NCI-H2196 treated with DMSO at 0.1 percent for 48 hours (cell line): ENCODE measurements at regions not wholly inside any gene's neighbourhood (a gene's known extent, or its start where the extent isn't known, plus 50 kb on each side); places are given as distances from the start of the nearest gene placed in this dataset.

Experiments
- DNase-seq: peaks from one replicate; lab custom pipeline; 2025; ENCODE audit not compliant: unreplicated experiment; lab: John Stamatoyannopoulos, UW

DNA sequence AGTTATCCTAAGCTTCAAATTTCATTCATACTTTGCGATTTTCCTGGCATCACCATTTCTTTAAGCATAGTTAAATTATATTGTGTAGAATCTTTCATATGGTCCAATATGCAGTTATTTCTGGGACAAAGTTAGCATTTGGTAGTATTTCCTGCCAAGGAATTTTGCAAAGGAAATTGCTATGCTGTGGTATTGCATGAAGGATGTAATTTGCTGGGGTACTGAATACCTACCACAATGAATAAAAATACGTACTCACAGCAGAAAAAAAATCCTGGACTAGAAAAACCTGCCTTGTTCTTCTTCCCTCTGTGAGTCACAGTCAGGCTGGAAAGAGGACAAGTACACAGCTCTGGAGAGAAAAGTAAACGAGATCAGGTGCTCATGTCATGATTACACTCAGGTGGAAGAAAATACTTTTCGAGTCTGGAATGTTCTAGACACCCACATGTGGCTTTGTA is 241.2 kb downstream of the PTBP2 start:
- no peak for DNase-seq

DNA sequence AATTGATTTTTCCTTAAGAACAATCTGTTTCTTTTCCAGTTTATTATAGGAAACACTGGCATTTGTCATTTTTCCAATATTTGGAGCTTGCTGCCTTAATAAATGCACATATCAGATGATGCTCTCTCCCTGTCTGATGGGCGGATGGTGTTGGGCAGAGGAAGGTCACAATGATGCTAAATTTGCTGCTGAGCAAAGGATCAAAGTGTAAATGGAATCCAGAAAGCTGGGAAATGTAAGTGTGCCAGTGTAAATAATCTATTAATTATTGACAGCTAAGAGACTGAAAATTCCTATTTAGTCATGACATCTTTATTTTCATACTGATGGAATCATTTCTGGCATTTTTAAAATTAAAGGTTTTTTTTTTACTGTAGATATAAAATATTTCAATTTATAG is 243.2 kb downstream of the PTBP2 start:
- DNase-seq: no peak

DNA sequence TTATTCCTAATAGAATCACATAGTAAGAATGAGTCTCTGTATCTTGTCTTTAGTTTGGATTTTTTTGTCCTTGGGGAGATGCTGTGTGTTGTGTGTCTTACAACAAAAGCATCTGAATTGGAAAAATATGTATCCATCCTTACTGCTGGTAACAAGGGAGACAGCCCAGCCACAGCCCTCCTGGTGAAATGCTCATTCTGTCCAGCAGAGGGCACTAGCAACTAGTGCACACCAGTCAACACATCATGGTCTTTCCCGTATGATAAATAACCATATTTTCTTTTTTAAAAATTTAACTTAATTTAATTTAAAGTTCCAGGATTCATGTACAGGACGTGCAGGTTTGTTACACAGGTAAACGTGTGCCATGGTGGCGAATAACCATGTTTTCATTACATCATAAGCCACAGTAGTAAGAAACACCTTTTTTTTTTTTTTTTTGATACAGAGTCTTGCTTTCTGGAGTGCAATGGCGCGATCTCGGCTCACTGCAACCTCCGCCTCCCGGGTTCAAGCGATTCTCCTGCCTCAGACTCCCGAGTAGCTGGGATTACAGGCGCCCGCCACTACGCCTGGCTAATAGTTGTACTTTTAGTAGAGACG is 245.1 kb downstream of the PTBP2 start:
- DNase-seq: peak; percentile 2

DNA sequence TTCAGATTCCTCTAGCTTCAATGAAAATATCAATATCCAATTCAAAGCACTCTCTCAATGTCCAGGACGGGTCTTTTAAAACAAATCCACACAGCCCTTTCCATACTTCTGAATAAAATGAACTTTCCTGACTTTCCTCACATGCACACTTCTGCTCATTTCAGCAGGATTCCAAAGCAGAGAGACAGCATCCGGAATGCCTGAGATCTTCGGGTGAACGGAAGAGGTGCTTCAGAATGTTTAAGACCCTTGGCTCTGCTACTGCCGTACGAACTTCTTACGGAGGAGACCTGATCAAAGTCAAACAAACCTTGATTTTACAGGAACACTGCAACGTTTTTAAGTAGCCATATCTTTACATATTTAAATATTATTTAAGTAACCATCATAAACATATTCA is 245.7 kb downstream of the PTBP2 start:
- no peak for DNase-seq

DNA sequence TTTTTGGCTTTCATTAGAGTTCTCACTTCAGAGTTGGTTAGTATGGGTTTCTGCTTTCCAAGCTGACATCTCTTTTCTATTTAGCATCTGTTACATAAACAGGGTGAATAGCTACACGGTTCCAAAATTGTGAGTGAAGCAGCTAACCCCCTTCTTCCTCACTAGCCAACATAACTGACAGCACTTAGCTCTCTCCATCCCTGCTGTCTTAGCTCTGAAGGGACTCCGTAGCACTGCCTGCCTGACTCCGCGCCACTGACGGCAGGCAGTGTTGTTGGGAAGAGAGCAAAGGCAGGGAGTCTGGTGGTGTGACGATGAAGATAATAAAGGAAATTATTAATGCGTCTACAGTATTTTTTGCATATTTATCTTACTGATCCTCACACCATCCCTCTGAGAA is 247.0 kb downstream of the PTBP2 start:
- DNase-seq: no peak

DNA sequence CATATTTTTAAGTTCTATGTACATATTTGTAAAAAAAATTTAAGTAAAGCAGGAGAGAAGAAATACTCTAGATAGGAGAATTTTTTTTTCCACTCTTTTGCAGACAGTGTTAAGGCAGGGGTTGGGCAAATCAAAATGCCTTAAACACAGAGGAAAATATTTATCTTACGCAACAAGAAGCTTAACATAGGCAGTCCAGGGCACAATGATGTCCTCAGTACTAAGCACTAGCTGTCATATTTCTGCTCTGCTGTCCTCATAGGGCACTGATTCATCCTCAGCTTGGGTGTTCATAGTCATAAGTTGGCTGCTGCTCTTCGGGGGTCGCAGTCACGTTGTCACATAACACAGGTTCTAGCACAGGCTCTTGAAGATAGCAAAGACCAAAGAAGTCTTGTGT is 247.4 kb downstream of the PTBP2 start:
- no peak for DNase-seq

DNA sequence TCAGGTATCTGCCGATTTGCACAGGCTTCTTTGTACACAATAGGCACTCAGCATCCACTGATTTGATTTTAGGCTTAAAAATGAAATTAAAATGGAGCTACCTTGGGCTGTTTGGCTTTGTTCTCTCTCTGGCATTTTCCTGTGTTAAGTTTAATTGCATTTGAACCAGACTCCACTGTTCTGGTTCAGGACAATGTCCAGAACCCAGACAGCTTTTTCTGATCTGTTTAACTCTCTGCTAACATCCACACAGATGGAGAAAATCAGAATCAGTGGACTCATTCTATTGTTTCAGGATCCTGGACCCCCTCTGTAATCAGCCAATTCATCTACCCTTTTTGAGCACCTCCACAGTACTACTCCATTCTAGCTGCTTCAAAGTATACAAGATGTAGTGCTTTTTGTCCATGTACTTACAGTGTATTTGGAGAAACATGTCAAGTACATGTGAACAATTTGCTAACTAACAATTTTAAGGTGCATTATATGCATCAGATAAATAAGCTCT is 248.1 kb downstream of the PTBP2 start:
- DNase-seq: no peak

DNA sequence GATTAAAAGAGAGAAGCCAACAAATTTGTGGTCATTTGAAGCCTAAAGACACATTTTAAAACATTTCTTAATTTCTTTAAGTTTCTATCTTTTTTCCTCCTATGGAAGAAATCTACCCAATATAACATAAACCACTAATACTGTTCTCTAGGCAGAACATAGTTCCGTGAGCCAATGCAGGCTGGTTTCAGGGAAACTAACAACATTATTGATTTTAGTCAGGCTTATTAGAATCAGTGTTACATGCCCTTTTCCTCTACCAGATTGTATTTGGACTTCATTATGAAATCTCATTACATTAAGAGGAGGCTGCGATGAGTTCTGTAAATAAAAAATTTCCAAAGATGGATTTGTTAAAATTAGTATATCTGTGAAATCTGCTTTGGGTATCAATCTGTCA is 249.9 kb downstream of the PTBP2 start:
- no peak for DNase-seq

DNA sequence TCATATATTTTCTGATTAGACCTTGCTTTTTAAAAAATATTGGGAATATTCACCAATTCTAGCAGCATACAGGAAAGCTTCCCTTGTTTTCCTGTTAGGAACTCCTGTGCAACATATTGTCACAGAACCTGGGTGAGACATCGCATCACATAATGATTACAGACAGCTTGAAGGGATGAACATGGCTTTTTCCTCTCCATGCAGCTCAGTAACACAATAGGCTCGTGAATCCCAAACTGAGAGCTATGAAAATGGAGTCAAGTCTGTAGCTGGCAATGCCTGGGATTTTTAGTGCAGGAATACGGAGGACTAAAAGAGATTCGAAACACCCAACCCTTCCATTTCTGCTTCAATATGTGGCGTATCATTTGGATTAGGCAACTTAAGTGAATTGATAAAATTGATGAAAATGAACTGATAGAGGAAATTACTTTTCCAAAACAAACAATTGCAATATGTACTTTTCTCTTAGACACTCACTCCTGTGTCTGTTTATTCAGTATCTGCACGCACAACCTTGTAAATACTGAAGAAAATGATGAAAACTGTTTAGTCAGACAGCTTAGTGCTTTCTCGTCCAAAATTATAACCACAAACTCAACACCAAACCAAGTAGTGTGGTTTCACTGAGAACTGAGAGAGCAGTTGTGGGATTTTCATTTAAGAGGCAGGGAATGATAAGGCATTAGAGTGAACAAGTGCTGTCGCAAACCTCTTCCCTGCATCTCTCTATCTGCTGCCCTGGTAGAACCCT is 250.4 kb downstream of the PTBP2 start:
- no peak for DNase-seq

DNA sequence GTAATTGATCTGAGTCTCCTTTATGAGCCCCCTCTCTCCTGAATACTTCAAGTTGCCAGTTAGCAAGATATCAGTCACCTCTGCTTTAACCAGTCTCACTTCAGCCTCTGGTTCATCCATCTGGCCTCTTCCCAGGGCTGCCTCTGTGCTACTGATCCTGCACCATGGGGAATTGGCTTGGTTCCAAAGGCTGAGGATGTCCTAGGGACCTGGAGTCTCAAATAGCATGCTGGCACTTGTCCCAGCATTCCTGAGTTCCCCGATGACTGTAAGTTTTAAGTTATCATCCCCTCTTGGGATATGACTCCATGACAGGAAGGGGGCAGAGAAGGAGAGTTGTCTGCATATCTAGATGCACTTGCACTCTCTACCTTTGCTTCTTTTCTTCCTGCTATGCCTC is 252.0 kb downstream of the PTBP2 start:
- DNase-seq: no peak

DNA sequence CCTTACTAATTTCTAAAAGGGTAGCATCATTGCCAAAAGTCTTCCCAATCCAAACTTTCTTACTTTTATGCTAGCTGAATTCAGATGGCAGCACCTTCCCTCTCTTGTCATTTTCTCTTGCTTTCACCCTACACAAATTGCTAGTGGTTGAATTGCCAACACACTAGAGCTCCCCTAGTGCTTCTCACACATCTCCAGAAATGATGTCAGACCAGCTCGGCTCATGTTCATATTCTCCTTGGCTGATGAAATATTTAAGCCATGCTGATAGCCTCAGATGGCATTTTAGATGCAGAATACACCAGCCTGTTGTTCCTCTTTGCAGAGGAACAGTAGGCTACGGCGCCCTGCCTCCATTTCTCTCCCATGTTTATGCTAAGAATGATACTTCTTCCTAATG is 256.9 kb downstream of the PTBP2 start:
- DNase-seq: no peak

DNA sequence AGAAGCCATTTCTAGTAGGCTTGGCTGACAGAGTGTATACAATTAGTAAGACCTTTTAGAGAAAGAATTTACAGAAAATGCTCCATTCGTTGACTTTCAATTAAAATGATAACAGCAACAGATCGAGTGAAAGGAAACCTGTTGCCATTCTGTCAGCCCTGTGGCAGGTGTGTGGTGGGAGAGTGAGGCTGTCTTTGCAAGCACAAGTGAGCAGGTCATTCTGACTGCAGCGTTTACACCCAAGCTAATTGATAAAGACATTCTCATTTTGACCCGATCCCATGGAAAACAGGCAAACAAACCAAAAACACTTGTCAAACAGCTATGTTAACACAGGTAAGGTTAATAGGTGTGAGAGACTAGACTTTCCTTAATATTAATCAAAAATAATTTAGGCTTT is 257.3 kb downstream of the PTBP2 start:
- DNase-seq: no peak

DNA sequence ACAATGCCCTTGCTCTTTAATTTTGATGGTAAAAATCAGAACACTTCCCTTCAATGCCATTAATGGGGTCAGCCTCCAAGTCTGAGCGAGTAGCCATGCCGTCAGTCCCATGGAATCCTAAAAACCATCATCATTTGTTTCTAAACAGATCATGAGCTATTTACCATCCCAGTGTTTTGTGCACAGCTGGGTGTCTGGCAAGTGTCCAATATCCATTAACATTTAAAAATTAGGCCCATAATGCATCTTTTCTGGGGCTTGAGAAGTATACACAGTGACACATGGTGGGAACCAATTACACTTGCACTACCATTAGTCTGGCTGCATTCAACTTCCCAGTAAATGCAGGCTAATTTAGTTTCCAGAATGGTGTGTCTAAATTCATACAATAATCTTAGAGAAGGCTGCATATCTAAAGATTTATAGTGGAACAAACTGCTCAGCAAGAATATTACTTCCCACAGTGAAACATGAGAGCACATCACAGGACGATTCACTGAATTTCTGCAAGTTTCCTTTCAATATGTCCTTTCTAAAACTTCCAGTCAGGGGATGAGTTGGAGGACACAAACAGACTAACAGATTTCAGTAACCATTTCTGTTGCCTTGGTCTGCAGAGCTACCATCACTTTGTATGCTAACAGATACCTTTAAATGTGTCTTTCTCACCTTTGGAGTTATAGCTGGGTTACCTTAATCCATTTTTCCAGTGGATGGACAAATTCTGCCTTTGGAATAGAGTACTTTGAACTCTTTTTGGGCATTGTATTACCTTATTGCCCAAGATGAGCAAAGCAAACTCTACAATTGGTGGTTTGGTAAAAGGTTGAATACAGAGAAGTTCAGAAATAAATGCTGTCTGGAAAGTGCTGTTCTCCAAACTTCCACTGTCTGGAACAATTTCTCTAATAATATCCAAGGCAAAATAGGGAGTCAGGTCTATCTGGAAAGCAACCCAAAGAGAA is 258.0 kb downstream of the PTBP2 start:
- no peak for DNase-seq

DNA sequence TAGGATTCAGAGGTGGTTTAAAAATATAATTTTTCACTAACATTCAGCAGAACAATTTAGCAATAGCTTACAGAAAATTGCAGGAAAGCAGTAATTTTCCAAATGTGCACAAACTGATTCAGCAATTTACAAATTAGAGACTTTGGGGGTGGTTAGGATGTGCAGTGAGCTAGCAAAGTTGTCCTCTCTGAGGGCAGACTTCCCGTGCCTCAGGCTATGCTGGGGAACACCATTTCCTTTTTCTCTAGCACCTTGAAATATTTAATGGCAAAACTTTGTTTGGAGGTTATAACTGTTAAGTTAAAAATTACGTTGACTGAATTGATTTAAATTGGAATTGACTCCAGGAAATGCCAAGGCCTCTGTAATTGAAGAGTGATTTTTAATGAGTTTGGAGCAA is 258.9 kb downstream of the PTBP2 start:
- DNase-seq: no peak

DNA sequence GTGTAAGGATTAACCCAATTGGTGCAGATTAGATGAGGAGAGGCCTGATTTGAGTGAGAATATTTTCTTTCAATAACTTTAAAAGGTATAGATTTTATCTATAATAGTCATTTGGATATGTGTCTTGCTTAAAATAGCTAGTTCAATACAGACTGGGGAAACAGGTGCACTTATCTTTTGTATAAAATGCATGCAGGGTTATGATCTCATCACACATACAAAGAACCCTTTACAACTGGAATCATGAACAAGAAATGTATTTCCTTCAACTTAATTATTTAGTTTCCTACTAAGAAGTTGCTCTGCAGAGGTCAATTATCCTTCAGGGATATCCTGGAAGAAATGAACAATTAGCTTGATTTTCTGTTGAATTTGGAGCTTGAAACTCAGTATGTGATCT is 259.6 kb downstream of the PTBP2 start:
- no peak for DNase-seq

DNA sequence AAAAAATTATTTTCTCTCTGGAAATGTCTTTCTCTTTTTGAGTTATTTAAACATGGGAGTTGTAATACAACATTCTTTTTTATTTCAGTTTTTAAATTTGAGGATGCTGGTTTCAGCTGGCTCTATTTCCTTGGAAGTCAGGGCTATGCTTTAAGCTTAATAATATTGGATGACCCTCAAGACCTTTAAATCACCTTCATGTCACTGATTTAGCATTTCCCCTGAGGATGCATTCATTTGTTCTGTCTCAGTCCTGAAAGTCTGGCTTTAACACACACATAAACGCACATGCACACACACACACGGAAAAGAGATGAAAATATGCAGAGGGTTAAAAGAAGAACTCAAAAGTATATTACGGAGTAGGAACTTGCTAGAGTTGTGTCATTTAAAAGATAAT is 260.5 kb downstream of the PTBP2 start:
- DNase-seq: no peak

DNA sequence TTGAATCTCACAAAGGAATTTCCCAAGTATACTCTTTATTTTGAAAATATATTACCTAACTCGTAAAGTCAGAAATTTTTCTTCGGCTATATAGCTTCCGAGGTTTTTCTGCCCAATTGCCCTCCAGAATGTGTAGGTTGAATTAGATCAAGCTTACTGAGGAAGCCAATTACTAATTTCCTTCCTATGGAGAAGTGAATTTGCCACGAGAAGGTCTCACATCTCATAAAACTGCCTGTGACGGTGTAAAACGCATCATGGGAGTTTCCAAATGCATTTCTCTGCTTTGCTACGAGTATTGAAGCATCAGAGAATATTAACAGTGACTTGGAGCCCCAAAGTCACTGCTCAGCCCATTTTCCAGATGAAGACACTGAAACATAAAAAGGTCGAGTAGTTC is 262.3 kb downstream of the PTBP2 start:
- DNase-seq: no peak

DNA sequence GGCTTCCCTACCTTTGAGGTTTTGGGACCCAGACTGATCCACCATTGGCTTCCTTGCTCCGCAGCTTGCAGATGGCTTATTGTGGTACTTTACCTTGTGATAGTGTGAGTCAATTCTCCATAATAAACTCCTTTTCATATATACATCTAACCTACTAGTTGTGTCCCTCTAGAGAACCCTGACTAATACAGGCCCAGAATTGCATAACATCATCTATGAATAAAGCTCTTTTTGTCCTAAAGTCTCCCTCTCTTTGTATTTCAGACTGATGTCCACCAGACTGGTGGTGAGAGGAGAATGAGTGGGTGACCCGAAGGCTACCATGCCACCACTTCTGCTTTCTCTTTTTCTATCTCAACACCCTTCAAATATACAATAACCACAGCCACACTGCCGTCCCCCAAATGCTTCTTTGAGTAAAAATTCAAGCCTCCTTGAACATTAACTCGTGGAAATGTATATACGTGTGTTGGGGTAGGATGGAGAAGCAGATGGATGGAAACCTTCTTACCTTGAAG is 265.7 kb downstream of the PTBP2 start:
- no peak for DNase-seq

DNA sequence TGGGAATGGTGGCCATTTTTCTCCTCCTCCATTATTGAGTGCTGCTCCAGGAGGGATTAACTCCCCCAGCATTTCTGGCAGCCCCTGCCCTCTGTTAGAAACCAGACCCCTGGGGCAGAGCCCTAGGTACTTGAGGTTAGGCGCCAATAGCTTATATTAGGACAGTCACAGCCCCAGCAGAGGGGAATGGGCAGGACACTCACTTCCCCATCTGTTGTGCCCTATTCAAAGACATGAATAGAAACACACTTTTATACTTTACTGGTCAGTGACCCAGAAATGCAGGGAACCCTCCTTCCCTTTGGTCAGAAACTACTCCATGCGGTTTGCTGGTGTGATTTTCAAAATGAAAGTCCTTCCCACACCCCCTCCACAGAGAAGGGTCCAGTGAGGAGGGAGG is 267.7 kb downstream of the PTBP2 start:
- no peak for DNase-seq

DNA sequence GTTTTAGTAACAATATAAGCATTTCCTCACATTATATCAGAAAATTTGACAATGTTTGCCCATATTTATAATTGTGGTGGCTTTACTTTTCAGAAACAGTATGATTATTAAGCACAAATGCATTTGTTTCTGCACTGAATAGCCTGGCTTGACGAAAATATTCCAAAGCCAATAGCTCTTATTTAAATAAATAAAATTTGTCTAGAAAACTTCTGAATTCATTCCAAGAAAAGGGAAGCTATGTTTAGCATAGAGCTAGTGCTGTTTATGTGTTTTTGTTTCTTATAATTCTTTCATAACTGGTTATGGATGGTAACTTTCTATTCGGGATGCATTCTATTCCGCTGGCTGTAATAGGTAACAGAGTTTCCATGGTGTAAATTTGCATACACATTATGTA is 268.6 kb downstream of the PTBP2 start:
- no peak for DNase-seq

DNA sequence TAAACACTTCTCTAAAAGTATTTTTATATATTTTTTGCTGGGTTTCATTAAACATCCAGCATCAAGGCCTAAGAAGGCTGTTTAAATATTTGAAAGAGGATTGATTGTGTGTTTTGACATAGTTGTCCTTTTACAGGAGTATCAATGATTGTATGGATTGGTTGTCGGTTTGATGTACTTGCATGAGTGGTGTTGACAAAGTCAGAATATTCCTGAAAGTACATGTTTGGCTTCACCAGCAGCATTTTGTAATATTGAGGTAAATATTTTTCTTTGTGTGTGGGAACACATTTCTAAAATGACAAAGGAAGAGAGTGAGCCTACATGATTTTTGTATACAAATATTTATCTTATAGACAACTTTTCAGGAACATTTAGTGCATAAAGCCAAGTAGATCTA is 269.7 kb downstream of the PTBP2 start:
- no peak for DNase-seq
